Body of pancreas (tissue), 4 donors: ENCODE measurements at regions not wholly inside any gene's neighbourhood (a gene's known extent, or its start where the extent isn't known, plus 50 kb on each side); places are given as distances from the start of the nearest gene placed in this dataset.

Experiments
- CTCF ChIP-seq, 7 experiments: fragments of 450-650 bp in 4 of 7; fragments of 200-600 bp in 3 of 7; sonication (generic) in 3 of 7; IDR thresholded peaks; one replicate each; pipeline ENCODE4 v1.5.1; 2016 to 2019; ENCODE audit warnings: antibody characterized with exemption in 7 of 7
- POLR2A ChIP-seq, 3 donors: fragments of 450-650 bp; IDR thresholded peaks; one replicate each; pipeline ENCODE4 v1.6.1; 2016; ENCODE audit warnings: antibody characterized with exemption in 3 of 3, mild to moderate bottlenecking in 2 of 3

GRCh38 chr3:36149447-36149865 is 230.8 kb upstream of the STAC start:
- TF ChIP-seq CTCF (IDR thresholded peaks at IDR 0.05) (no peak), POLR2A (IDR thresholded peaks at IDR 0.05) (no peak)
